Central memory CD4-positive, alpha-beta T cell (primary cell): ENCODE measurements at regions not wholly inside any gene's neighbourhood (a gene's known extent, or its start where the extent isn't known, plus 50 kb on each side); places are given as distances from the start of the nearest gene placed in this dataset.
"Not testable (repeated sequence)": the region's sequence is repeated elsewhere in the genome, so short reads cannot be mapped to it uniquely, and the experiment has no call there.

Experiments used
- DNase-seq: peaks from one replicate; pipeline ENCODE4 v3.0.0; 2022

DNA sequence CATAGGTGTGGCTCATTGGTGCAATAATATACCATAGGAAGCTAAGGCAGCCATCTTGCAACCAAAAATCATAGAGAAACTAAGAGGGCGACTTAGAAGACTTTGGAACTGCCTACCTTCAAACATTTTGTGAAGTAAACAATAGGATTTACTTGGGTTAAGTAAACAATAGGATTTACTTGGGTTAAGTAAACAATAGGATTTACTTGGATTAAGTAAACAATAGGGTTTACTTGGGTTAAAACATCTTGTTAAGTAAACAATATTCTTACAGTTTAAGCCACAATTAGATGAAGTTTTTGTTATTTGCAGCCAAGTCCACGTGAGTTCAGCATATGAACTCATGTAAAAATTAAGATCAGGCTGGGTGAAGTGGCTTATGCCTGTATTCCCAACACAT is 722.4 kb upstream of the AUTS2 start:
- DNase-seq, result no peak

DNA sequence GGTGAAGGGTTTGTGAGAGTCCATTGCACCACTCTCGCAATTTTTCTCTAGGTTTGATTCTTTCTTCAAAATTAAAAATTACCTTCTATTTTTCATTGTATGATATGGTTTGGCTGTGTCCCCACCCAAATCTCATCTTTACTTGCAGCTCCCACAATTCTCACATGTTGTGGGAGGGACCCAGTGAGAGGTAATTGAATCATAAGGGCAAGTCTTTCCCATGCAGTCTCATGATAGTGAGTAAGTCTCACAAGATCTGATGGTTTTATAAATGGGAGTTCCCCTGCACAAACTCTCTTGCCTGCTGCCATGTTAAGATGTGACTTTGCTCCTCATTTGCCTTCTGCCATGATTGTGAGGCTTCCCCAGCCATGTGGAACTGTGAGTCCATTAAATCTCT is 711.2 kb upstream of the AUTS2 start:
- not testable (repeated sequence) for DNase-seq

DNA sequence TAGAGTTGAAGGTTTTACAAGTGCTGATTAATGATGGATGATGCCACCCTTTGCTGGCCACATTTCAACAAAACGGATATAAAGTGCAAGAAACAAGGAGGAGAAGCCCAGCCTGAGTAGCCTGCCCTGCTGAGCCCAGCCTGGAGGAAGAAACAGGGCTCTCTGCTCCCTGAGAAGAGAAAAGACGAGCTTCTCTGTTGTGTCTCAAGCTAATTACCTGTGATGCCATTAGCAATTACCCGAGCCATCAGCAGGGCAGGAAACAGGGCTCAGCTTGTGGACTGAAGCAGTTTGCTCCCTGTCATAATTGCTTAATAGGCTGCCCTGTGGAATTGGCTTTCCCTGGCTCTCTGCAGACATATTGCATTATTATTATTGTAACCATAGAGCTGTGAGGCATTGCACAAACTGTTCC is 709.3 kb upstream of the AUTS2 start:
- DNase-seq, result no peak

DNA sequence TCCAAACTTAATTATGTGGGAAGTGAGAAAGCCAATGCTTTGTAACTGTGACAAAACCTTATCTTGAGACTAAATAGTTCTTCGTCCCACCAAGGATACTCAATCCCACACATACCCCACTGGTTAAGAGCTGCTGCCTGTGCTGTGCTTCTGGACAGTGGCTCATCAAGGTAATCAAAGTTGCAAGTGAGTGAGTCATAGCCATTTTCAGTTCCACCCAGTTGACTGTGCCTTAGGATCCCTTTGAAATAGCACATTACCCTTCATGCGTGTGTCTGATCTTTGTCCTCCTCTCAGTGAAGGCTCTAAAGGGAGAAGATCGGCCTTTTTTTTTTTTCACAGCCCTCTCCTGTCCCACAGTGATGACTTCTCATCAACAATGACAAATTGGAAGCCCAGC is 706.0 kb upstream of the AUTS2 start:
- no peak for DNase-seq

DNA sequence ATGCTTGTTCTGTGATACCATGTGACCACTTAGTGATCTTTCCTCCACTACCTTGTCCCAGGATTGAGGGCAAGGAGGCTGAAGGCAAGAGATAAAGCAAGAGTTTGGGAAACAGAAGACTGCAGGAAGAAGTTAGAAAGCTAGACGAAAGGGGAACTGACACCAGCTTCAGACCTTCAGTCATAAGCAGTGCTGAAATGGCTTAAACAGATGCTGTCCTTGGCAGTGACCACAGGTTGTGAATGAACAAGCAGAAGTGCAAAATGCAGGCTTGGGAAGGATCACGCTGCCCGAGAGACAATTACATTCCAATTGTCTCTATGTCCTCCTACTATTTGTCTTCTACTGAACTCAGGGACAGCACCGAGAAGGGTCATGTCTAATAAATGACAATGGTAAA is 704.9 kb upstream of the AUTS2 start:
- DNase-seq, result no peak

DNA sequence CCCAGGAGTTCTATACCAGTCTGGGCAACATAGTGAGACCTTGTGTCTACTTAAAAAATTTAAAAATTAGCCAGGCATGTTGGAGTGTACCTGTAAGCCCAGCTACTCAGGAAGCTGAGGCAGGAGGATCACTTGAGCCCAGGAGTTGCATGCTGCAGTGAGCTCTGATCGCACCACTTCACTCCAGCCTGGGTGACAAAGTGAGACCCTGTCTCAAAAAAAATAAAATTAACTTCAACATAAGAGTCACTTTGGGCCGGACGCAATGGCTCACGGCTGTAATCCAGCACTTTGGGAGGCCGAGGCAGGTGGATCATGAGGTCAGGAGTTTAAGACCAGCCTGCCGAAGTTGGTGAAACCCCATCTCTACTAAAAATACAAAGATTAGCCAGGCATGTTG is 699.1 kb upstream of the AUTS2 start:
- DNase-seq, result not testable (repeated sequence)

DNA sequence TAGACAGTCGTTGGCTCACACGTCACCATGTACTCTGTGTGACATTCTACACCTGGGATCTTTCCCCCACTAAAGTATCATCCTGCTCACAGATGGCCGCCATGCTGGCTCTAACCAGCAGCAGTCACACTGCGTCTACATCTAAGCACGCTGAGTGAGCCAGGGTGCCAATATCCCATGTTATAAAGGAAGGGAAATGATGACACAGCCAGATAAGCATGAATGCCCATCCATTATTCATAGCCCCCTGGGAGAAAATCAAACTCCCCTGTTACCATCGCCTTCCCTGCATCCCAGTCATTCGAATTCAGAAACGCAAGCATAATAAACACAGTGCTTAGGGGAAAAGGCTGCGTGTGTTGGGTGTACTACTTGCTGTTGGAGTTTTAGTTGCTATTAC is 698.2 kb upstream of the AUTS2 start:
- no peak for DNase-seq

DNA sequence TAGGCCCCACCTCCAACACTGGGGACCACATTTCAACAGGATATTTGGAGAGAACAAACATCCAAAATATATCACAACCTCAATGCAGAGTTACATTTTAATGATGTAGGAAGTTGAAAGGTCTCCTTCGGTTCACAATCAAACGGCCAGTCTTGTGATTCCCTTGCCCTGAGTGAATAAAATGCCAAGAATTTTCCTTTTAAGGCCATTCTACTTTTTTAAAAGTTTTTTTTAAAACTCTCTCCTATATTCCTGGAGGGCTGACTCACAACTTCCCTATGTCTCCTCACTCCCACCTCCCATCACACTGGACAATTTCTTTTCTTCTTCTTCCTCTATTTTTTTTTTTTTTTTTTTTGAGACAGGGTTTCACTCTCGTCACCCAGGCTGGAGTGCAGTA is 693.6 kb upstream of the AUTS2 start:
- DNase-seq, result no peak

DNA sequence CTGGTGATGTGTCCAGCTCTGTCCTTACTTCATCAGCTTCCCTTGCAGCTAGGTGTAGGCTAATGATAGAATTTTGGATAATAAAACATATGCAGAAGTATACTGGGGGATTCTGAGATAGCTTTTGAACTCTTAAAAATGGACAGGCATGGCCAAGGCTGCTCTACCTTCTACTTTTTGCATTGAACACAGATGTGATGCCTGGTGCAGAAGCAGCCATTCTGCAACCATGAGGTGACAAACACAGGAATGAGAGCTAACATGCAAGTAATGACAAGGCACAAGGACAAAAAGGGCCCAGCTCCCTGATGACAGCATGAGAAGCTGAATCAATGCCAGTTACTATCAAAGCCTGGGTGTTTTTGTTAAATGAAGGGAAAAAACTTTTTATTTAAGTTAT is 686.5 kb upstream of the AUTS2 start:
- no peak for DNase-seq

DNA sequence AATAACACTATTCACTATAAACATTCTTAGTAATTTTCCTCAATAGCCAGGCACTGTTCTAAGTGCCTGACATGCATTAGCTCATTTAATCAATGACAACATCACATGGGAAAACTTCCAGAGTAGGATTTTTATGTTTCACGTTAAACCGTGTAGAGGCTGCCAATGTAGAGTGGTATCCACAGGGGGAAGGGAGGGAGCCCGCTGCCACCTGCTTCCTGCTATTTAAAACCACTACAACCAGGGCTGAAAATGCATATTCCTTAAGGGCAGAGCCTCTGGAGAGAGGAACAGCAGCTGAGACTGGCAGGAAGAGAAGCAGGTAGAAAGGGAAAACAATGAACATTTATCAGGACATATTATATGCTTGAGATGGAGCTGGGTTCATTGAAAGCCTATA is 684.3 kb upstream of the AUTS2 start:
- DNase-seq, result no peak

DNA sequence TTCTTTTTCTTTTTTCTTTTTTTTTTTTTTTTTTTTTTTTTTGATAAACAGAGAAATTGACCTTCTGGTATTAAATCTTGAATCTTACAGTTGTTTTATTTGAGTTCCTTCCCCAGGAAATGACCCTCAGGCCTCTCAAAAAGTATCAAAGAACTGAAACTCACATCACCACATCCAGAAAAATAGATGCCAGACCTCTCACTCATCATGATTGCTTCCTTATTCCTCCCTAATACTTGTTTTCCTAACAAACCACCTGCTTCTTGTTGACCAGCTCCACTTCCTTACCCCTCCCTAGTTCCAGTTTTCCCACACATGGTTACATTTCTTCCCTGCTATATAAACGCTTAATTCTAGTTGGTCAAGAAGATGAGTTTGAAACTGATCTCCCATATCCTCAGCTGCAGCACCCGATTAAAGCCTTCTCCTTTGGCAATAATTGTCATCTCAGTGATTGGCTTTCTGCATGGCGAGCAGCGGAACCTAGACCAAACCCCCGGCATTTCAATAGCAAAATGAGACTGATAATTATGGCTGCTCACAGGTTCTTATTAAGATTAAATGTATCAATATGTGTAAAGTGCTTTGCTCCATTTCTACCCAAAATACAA is 681.1 kb upstream of the AUTS2 start:
- DNase-seq, result no peak

DNA sequence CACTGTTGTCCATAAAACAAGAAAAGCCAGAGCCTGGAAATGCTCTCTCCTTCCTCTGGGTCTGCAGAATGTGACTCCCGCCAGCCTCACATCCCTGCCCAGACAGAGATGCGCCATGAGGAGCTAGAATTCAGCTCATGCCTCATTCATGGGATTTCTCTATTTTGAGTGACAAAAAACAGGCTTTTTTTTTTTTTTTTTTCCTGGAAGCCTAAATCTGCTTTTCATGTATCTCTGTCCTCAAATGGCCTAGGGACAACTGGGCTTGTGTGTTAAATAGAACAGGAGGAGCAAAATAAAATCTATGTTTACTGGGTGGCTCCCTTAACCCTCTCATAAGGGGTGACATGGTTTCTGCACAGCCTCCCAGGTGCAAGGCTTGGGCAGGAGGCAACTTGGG is 679.7 kb upstream of the AUTS2 start:
- DNase-seq, result no peak

DNA sequence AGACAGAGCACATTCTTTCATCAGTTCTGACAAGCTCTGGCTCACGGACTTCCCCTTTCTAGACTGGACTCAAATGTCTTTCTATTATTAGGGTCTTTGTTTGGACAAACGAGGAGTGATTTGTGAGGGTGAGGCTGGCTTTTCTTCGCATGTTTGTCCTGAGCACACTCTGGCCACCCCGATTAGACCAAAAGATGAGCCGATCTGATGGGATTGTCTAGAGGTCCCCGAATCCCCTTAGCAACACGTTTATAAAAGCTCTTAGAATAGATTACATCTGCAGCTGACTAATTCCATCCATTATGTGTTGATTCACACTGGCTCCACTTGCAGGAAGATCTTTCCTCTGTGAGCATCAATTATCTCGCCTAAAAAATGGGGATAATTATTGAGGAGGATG is 675.4 kb upstream of the AUTS2 start:
- no peak for DNase-seq

DNA sequence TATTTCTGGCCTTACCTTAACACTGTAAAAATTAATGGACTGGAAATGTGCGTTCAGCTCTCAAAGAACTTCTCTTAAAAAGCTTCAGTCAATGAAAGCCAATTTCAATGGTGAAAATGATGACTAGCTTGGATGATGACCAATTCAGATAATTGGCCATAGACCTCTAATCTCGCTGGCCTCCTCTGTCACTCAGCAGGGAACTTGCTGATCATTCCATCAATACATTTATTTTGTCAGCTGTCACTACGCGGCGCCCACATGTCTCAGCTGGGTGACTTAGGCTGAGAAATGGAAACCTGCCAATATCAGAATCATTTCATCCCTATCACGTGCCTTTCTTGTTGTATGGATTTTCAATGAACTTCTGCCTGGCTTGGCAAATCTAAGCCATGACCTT is 673.0 kb upstream of the AUTS2 start:
- DNase-seq, result no peak

DNA sequence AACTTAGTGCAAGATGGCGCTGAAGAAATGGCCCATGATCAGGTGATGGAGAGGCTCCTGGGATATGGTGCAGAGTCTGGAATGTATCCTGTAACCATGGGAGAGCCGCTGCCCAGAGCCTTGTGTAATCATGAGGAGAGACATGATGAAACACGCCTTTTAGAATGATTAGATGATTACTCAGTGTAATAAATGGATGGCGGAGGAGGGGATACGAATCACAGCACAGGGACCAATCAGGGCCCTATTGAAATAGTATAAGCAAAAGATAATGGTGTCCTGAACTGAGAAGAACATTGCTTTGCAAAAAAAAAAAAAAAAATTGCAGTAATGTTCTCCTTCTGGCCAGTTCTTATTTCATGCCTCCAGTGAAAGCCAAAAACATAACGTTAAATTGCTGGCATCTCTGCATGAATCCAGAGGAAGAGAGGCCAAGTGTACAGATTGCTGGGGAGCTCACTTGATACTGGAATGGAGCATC is 668.5 kb upstream of the AUTS2 start:
- no peak for DNase-seq

DNA sequence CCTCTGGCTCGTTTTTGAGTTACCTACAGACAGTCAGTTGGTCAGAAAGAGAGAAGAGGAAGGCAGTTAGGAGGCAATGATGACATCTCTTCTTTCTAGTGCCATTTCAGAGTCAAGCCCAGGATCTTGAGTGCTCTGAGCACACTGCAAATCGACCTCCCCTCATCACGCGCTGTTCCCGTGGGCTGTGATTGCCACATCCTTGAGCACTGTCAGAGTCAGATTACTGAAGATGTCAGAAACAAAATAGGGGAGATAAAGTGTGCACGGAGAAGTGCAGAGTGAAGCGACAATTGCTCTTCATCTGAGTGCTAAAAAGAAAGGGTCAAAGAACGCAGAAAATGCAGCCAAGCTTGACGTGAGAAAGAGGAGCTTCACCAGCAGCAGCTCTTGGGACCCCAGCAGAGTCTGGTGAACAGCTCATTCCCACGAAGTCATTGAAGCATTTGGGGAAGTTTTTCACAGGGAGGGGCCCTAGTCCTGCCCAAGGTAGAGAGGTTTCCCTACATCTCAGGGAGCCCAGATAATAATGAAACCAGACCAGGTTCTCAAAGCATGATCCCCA is 661.7 kb upstream of the AUTS2 start:
- no peak for DNase-seq

DNA sequence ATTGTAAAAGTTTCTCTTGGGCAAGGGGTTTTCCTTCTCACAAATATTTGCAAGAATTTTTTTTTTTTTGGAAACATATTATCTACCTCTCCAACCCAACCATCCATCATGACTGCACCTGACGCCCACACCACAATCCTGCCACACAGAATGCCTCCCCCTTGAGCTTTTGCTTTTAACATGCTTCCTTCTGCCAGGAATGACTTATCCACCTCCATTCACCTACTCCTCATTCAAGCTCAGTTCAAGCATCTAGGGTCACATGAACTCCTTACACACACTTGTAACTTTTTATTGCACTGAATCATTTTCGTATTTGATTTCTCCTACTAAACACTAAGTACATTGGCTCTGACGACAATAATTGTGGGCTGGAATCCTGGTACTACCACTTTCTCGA is 660.1 kb upstream of the AUTS2 start:
- DNase-seq, result no peak

DNA sequence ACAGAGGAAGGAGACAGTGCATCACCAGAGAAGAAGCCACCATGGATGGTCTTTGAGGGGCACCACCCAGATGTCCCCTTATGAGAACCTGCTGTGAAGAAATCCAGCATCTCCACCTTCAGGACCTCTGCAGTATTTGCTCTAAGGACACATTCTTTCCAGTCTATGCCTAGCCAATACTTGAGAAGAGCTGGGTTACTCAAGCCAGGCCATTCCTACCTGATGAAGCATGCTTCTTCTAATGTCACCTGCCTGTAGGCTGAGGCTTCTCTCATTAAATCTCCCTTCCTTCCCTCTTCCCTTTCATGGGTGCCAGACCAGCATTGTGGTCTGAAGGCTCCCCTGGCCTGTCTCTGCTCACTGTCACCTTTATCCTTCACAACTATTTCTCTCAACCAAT is 654.5 kb upstream of the AUTS2 start:
- DNase-seq, result no peak

DNA sequence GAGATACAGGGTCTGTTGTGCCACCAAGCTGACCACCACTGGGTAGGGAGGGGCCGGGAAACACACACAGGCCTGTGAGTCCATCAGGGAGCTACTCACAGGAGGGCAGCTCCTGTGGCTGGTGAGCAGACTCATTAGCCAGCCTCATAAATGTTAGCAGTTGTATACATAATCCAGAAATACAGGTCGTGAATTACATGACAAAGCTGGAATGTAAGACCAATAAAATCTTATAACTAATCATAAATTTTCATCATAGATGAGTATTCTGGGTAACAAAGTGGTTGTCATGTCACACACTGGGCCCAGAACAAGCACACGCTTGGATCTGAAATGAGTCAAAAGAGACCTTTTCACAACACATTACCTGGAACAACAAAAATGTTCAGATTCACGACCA is 642.6 kb upstream of the AUTS2 start:
- DNase-seq, result no peak

DNA sequence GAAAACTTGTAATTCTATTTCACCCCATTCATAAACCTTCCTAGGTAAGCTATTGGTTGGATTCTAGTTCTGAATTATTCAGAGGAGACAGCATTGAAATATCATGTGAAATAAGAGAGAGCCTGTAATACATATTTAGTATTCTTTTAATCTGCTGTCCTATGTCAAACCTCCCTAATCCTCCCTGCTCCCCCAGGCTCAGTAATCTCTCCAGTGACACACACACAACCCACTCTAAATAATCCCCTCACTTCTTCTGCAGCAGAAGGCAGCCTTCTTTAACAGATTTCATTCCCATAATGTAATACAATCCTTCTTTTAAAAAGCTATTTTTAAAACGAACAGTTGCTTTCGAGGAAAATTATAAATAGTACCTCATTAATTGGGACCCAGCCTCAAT is 639.7 kb upstream of the AUTS2 start:
- DNase-seq, result no peak

DNA sequence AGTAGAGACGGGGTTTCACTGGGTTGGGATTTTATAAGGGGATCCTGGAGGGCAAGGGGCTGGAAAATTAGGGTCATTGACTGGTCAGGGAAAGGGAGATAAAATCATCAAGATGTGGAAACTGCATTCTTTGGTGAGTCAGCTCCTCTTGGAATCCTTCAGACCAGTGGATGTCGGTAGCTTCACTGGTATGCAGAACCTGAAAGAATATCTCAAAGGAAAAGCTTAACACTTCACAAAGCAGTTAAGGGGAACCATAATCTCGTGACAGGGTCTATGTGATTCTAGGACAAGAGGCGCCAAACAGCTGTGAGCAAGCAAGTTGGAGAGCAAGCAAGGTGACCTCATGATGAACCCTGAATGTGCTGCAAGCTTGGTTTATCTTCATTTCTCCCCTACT is 634.7 kb upstream of the AUTS2 start:
- no peak for DNase-seq

DNA sequence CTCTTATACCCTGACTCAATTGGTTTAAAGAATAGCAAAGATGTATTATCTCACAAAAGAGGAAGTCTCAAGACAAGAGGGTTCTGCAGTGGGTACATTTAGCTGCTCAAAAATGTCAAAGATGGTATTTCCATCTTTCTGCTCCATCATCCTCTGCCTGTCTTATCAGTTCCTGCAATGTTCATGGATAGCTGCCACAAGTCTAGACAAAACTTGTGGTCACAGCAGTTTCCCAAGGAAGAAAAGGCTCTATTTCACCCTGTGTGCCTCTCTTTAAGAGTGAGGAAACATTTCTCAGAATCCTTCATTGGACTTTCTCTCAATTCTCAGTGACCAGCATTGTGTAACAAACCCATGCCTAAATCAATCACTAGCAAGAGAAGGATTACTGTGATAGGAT is 634.2 kb upstream of the AUTS2 start:
- DNase-seq, result no peak

DNA sequence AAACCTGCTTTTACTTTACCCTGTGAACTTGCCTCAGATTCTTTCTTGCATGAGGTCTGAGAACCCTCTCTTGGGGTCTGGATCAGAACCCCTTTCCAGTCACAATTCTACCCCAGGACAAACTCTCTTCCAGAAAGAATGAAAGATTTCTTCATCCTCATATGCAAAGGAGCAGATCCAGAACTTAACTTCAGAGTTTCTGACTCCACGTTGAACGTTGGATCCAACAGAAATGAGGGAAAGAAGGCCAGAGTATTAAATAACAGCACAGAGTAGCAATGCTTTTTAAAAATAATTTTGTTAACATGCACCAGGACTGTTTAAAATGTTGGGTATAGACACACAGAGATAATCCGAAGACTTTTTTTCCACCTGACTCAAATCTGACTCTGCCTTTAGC is 632.9 kb upstream of the AUTS2 start:
- no peak for DNase-seq

DNA sequence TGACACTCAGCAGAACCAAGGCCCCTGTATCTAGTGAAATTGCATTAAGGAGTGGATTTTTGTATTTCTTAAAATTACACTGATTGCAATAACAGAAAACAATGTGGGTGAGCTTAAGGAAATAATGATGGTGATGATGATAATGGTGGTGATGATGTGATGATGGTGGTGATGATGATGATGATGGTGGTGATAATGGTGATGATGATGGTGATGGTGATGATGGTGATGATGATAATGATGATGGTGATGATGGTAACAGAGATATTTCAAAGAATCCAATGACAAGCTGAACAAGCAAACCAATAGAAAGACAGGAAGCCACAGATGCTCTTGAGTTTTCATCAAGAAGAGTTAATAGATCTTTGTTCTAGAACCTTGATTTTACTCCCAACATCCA is 630.7 kb upstream of the AUTS2 start:
- DNase-seq, result no peak

DNA sequence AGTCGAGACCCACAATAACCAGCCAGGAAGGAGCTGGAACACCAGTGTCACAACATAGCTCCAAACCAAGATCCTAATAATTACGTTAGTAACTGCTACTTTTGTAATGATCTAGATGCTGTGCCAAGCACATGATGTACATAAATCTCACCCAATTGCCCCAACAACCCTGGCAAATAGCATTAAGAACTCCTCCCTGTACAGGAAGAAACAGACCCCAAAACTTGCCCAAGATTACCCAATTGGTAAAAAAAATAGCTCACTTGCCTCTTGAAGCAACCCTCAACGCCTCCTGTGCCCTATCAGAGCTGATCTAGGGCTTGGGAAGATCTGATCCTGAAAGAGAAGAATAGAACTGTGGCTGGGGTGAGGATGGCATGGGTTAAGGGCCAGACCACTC is 628.7 kb upstream of the AUTS2 start:
- DNase-seq, result no peak
